22Rv1 (cell line): ENCODE measurements at regions not wholly inside any gene's neighbourhood (a gene's known extent, or its start where the extent isn't known, plus 50 kb on each side); places are given as distances from the start of the nearest gene placed in this dataset.

Experiments used
- ZFX ChIP-seq: fragments of 450-650 bp; IDR thresholded peaks from 2 replicates; pipeline ENCODE4 v1.6.1; 2017; ENCODE audit warnings: antibody characterized with exemption, borderline replicate concordance
- TF ChIP-seq, protein P1 (sequence below): fragments of 450-650 bp; IDR thresholded peaks from 2 replicates; pipeline ENCODE4 v1.5.1; 2017; ENCODE audit warnings: mild to moderate bottlenecking

DNA sequence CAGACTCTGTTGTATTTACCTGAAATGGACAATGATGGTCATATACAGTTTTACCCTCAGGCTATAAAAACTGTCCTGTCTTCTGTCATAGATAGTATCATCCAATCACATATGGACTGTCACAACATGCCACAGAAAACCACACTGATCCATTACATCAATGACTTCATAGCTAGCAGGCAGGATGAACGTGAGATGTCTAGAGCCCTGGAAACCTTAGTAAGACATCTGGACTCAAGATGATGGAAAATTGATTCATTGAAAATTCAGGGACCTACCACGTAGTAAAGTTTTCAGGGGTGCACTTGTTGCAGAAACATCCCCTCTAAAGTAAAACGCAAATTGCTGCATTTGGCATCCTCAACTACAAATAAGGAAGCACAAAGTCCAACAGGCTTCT lies 284.4 kb upstream of the RGMB start:
- TF ChIP-seq, protein P1, sequence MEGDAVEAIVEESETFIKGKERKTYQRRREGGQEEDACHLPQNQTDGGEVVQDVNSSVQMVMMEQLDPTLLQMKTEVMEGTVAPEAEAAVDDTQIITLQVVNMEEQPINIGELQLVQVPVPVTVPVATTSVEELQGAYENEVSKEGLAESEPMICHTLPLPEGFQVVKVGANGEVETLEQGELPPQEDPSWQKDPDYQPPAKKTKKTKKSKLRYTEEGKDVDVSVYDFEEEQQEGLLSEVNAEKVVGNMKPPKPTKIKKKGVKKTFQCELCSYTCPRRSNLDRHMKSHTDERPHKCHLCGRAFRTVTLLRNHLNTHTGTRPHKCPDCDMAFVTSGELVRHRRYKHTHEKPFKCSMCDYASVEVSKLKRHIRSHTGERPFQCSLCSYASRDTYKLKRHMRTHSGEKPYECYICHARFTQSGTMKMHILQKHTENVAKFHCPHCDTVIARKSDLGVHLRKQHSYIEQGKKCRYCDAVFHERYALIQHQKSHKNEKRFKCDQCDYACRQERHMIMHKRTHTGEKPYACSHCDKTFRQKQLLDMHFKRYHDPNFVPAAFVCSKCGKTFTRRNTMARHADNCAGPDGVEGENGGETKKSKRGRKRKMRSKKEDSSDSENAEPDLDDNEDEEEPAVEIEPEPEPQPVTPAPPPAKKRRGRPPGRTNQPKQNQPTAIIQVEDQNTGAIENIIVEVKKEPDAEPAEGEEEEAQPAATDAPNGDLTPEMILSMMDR: no peak
- TF ChIP-seq ZFX: no peak
